Lower lobe of right lung (tissue), 2 donors: ENCODE measurements at regions not wholly inside any gene's neighbourhood (a gene's known extent, or its start where the extent isn't known, plus 50 kb on each side); places are given as distances from the start of the nearest gene placed in this dataset.

Source experiments
- ATAC-seq, 2 donors: fragments of 200-7000 bp; cut with Tn5 transposase; one replicate each; pipeline ENCODE4 v1.9.1; 2020 to 2022; ENCODE audit warnings: mild to moderate bottlenecking in 2 of 2, moderate library complexity in 2 of 2
- DNase-seq: peaks from one replicate; pipeline ENCODE4 v3.0.0-alpha.2; 2020
- H3K27ac ChIP-seq: fragments of 200-600 bp; one replicate; pipeline ENCODE4 v1.8.0; 2022
- H3K27me3 ChIP-seq: fragments of 200-600 bp; one replicate; pipeline ENCODE4 v1.8.0; 2022; ENCODE audit warnings: low read depth
- H3K36me3 ChIP-seq: fragments of 200-600 bp; one replicate; pipeline ENCODE4 v1.8.0; 2022; ENCODE audit warnings: mild to moderate bottlenecking
- H3K4me1 ChIP-seq: fragments of 200-600 bp; one replicate; pipeline ENCODE4 v1.8.0; 2022
- H3K4me3 ChIP-seq: fragments of 200-600 bp; one replicate; pipeline ENCODE4 v1.8.0; 2022; ENCODE audit warnings: mild to moderate bottlenecking
- H3K9me3 ChIP-seq: fragments of 200-600 bp; one replicate; pipeline ENCODE4 v1.8.0; 2022
- intact Hi-C: fragments of 100-400 bp; cut with DNase I; formaldehyde crosslinking; loops from one replicate; pipeline ENCODE4 v1.11.0; 2022
- TF ChIP-seq, protein P1 (sequence below): fragments of 200-600 bp; IDR thresholded peaks from one replicate; pipeline ENCODE4 v1.8.0; 2022; ENCODE audit warnings: antibody characterized with exemption, mild to moderate bottlenecking
- donor health status: DM: no; HTN: yes; CAD: no; lungs with severe emphysema.

DNA sequence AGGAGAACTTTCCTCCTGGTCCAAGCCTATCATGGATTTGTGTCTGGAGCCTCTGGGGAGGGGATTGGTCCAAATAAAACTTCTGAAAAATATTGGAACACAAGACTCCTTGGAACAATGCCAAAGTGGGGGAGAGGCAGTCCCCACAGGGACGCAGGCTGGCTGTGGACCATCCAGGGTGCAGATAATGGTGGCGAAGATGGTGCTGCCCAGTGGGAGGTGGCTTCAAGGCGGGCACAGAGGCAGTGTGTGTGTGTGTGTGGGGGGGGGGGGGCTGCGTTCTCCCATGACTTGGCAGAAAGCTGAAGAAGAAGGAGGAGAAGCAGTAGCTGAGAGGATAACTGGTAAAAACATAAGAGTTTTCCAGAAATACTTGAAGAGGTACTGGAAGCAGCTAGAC, 186.4 kb downstream of the MELK start:
- H3K36me3 ChIP-seq = no peaks in the 10 kb centered on the region
- ATAC-seq (no peak), DNase-seq (no peak)
- H3K9me3 ChIP-seq = no peaks in the 10 kb centered on the region
- H3K27ac ChIP-seq = no peak overlapping the region
- H3K27me3 ChIP-seq = peaks cover 36% of the 10 kb centered on the region
- no peak overlapping the region for H3K4me3 ChIP-seq
- intact Hi-C loops = no loop called here
- TF ChIP-seq, protein P1, sequence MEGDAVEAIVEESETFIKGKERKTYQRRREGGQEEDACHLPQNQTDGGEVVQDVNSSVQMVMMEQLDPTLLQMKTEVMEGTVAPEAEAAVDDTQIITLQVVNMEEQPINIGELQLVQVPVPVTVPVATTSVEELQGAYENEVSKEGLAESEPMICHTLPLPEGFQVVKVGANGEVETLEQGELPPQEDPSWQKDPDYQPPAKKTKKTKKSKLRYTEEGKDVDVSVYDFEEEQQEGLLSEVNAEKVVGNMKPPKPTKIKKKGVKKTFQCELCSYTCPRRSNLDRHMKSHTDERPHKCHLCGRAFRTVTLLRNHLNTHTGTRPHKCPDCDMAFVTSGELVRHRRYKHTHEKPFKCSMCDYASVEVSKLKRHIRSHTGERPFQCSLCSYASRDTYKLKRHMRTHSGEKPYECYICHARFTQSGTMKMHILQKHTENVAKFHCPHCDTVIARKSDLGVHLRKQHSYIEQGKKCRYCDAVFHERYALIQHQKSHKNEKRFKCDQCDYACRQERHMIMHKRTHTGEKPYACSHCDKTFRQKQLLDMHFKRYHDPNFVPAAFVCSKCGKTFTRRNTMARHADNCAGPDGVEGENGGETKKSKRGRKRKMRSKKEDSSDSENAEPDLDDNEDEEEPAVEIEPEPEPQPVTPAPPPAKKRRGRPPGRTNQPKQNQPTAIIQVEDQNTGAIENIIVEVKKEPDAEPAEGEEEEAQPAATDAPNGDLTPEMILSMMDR = no peak
- H3K4me1 ChIP-seq = no peaks in the 10 kb centered on the region

DNA sequence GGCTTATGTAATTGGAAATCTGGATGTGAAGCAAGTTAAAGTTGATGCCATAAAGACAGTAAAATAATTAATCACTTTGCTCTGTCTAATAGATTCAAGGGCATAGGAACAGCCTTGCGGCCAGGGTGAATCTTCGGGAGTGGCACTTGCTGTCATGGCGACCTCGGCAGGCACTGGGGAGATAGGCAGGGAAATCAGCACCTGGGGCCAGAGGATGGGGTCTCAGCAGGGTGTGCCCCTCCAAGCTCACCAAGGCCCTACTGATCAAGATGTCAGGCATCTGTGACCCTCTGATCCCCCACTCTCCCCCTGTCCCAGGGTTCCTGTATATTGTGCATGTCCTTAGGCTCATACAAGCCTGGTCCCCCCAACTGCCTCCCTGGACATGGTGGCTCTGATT, 187.3 kb downstream of the MELK start:
- Histone ChIP-seq H3K9me3 (no peaks in the 10 kb centered on the region), H3K4me1 (no peaks in the 10 kb centered on the region), H3K27me3 (peaks cover 36% of the 10 kb centered on the region), H3K36me3 (no peaks in the 10 kb centered on the region), H3K4me3 (no peak overlapping the region), H3K27ac (no peak overlapping the region)
- no peak for DNase-seq
- ATAC-seq = no peak
- intact Hi-C loops = no loop called here
- TF ChIP-seq, protein P1 = no peak

DNA sequence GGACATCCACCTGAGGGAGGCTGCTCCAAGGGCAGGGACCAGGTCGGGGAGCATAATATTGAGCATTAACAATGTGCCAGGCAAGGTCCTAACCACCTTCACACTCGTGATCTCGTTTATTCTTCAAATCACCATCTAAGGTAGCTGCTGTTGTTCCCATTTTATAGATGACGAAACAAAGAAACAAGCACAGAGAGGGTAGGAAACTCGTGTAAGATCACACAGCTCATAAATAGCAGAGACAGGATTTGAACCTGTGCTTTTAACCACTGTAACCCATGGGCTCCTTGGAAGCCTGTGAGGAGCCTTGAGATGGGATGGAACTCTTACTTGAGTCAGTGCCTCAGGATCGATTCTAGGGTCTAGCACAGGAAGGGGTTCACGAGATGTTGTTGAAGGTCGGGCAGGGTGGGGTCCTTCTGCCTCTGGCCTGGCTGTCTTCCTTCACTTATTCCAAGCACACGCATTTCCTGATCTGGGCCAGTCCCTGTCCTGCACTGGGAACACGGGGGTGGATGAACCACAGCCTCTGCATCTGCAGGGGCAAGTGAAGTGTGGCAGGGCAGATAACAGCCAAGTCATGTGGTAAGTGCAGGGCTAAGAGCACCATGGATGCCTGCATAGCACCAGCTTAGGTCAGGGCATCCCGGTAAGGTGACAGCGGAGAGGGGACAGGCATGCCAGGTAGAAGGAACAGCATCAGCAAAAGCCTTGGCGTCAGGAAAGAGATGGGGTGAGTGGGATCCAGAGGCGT, 188.1 kb downstream of the MELK start:
- peaks cover 29% of the 10 kb centered on the region for H3K27me3 ChIP-seq
- H3K4me1 ChIP-seq = no peaks in the 10 kb centered on the region
- no peak overlapping the region for H3K27ac ChIP-seq
- DNase-seq = no peak
- intact Hi-C loops = no loop called here
- no peak for ATAC-seq
- TF ChIP-seq, protein P1 = no peak
- no peaks in the 10 kb centered on the region for H3K9me3 ChIP-seq
- no peaks in the 10 kb centered on the region for H3K36me3 ChIP-seq
- no peak overlapping the region for H3K4me3 ChIP-seq

DNA sequence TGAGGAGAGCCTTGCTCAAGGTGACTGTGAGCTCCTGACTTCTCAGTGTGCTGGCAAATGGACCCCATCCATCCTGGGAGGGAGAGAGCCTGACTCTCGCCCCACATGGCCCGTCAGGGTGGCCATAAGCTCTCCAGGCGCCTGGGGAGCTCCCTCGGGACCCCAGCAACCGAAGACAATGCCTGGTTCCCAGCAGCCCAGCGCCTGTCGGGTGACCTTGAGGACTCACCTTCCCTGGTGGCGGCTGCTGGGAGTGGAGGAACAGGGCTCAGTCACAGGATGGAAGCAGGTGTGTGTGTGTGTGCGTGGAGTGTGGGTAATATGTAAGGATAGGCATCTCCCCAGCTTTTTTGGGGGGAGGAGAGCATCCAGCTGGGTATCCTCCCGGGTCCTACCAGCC, 190.3 kb downstream of the MELK start:
- no peak overlapping the region for H3K27ac ChIP-seq
- no peak for ATAC-seq
- no peaks in the 10 kb centered on the region for H3K9me3 ChIP-seq
- TF ChIP-seq, protein P1 = no peak
- H3K4me1 ChIP-seq = no peaks in the 10 kb centered on the region
- no peak overlapping the region for H3K4me3 ChIP-seq
- DNase-seq = no peak
- no peaks in the 10 kb centered on the region for H3K36me3 ChIP-seq
- H3K27me3 ChIP-seq = peaks cover 27% of the 10 kb centered on the region
- intact Hi-C loops = no loop called here

DNA sequence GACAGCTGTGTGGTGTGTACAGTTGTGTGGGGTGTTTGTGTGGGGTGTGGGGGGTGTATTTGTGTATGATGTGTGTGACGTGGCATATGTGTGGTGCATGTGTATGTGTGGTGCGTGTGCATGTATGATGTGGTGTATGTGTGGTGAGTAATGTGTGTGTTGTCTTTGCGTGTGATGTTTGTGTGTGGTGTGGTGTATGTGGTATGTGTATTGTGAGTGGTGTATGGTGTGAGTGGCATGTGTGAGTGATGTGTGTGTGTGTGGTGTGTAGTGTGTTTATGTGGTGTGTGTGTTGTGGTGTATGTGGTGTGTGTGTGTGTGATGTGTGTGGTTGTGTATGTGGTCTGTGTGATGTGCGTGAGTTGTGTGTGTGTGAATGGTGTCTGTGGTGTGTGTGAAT, 191.1 kb downstream of the MELK start:
- H3K27me3 ChIP-seq = peaks cover 20% of the 10 kb centered on the region
- H3K27ac ChIP-seq = no peak overlapping the region
- no peak for DNase-seq
- H3K9me3 ChIP-seq = no peaks in the 10 kb centered on the region
- H3K4me1 ChIP-seq = no peaks in the 10 kb centered on the region
- TF ChIP-seq, protein P1 = no peak
- intact Hi-C loops = no loop called here
- ATAC-seq = no peak
- no peak overlapping the region for H3K4me3 ChIP-seq
- no peaks in the 10 kb centered on the region for H3K36me3 ChIP-seq
